HL-60 (cell line): ENCODE measurements at regions not wholly inside any gene's neighbourhood (a gene's known extent, or its start where the extent isn't known, plus 50 kb on each side); places are given as distances from the start of the nearest gene placed in this dataset.

Source experiments
- DNase-seq, 2 experiments: peaks; one replicate each; pipeline ENCODE4 v3.0.0-alpha.2; 2010 to 2020; ENCODE audit warnings: low read depth in 1 of 2, low spot score in 1 of 2
- H3K27ac ChIP-seq: fragments of 250-450 bp; sonication (Bioruptor Pico); replicated peaks from 2 replicates; pipeline ENCODE4 v1.5.1; 2020; ENCODE audit warnings: mild to moderate bottlenecking, moderate library complexity
- H3K27me3 ChIP-seq: fragments of 250-450 bp; sonication (Bioruptor Pico); 2 replicates; pipeline ENCODE4 v1.5.1; 2021; ENCODE audit warnings: mild to moderate bottlenecking, moderate library complexity; ENCODE audit not compliant: insufficient read depth, poor library complexity, severe bottlenecking
- H3K4me3 ChIP-seq: replicated peaks from 2 replicates; pipeline ENCODE4 v1.5.1; 2011; ENCODE audit warnings: mild to moderate bottlenecking, control low read depth, low read length; ENCODE audit not compliant: insufficient read depth
- CTCF ChIP-seq: IDR thresholded peaks from one replicate; pipeline ENCODE4 v1.5.1; 2011; ENCODE audit warnings: low read length, control low read depth, inconsistent platforms; ENCODE audit not compliant: insufficient read depth
- GABPA ChIP-seq: IDR thresholded peaks from 2 replicates; pipeline ENCODE4 v1.6.1; 2012; ENCODE audit warnings: low read depth
- POLR2AphosphoS5 ChIP-seq: IDR thresholded peaks from 2 replicates; pipeline ENCODE4 v1.6.1; 2012; ENCODE audit warnings: low read depth
- REST ChIP-seq: IDR thresholded peaks from 2 replicates; pipeline ENCODE4 v1.6.1; 2012; ENCODE audit warnings: low read depth; ENCODE audit not compliant: insufficient replicate concordance
- SPI1 ChIP-seq: IDR thresholded peaks from 2 replicates; pipeline ENCODE4 v1.6.1; 2012; ENCODE audit warnings: low read depth, mild to moderate bottlenecking, borderline replicate concordance

GRCh38 chr22:19590696-19591095, 66.5 kb upstream of the CLDN5 start:
- no peak overlapping the region for H3K27ac ChIP-seq
- no peaks in the 10 kb centered on the region for H3K27me3 ChIP-seq
- DNase-seq: no peak
- H3K4me3 ChIP-seq: no peak overlapping the region
- TF ChIP-seq REST (no peak), POLR2AphosphoS5 (no peak), SPI1 (no peak), CTCF (no peak), GABPA (no peak)

- no peak for DNase-seq
- Histone ChIP-seq H3K27me3 (no peaks in the 10 kb centered on the region), H3K27ac (no peak overlapping the region), H3K4me3 (no peak overlapping the region)
- TF ChIP-seq SPI1: no peak
- no peak for TF ChIP-seq POLR2AphosphoS5
- TF ChIP-seq GABPA: no peak
- TF ChIP-seq CTCF: no peak
- TF ChIP-seq REST: no peak
These were observed 67.4 kb upstream of the CLDN5 start for GRCh38 chr22:19591568-19591967.

GRCh38 chr22:19592464-19592863, 68.3 kb upstream of the CLDN5 start:
- Histone ChIP-seq H3K27me3 (no peaks in the 10 kb centered on the region), H3K27ac (no peak overlapping the region), H3K4me3 (no peak overlapping the region)
- TF ChIP-seq POLR2AphosphoS5: no peak
- no peak for TF ChIP-seq REST
- TF ChIP-seq SPI1: no peak
- no peak for TF ChIP-seq CTCF
- DNase-seq: no peak
